PC-3 (cell line): ENCODE measurements at regions not wholly inside any gene's neighbourhood (a gene's known extent, or its start where the extent isn't known, plus 50 kb on each side); places are given as distances from the start of the nearest gene placed in this dataset.

Source experiments
- CTCF ChIP-seq: fragments of 300-600 bp; sonication (generic); conservative IDR thresholded peaks from 2 replicates; pipeline ENCODE4 v1.5.1; 2017; ENCODE audit warnings: antibody characterized with exemption, low read depth, mild to moderate bottlenecking, low read length
- EZH2 ChIP-seq: fragments of 300-600 bp; sonication (generic); IDR thresholded peaks from one replicate; pipeline ENCODE4 v1.6.1; 2017; ENCODE audit warnings: antibody characterized with exemption, mild to moderate bottlenecking, low read length; ENCODE audit not compliant: unreplicated experiment

GRCh38 chr7:106568680-106569499 lies 92.1 kb downstream of the CCDC71L start:
- TF ChIP-seq EZH2 (no peak), CTCF (no peak)
